GM21619 (cell line): ENCODE measurements at regions not wholly inside any gene's neighbourhood (a gene's known extent, or its start where the extent isn't known, plus 50 kb on each side); places are given as distances from the start of the nearest gene placed in this dataset.

Experiments
- ATAC-seq: cut with Tn5 transposase; IDR thresholded peaks from one replicate; pipeline ENCODE4 v1.9.1; 2021; ENCODE audit not compliant: unreplicated experiment

DNA sequence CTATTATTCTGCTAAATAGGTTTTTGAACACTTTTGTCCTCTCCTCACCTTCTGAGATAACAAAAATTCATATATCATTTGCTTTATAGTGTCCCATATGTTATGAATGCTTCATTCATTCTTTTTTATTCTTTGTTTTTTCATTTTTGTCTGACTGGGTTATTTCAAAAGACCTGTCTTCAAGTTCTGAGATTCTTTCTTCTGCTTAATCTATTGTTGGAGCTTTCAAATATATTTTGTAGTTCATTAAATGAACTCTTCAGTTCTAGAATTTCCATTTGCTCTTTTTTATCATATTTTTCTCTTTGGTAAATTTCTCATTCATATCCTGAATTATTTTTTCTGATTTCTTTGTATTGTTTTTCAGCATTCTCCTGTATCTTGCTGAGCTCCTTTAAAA, 53.1 kb upstream of the SCIN start:
- no peak for ATAC-seq

- ATAC-seq: peak; percentile 94
Measured at GRCh38 chr7:12518920-12519681, 51.4 kb upstream of the SCIN start.

DNA sequence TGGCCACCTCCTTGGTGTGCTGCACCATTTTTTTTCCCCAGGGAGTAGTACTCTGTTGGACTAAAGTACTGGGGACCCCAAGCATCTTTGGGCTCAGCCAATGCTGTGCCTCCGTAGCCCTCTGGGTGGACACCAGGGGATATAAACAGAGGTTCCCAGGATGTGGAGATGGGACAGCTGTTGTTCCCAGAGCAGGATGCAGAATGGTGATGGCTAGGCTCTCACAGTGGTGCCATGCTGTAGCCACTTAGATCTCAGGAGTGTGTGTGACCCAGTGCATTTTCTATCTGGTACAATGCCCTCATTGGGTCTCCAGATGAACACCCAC, 50.9 kb upstream of the SCIN start:
- ATAC-seq: no peak
